ENCODE measurements at regions not wholly inside any gene's neighbourhood (a gene's known extent, or its start where the extent isn't known, plus 50 kb on each side); places are given as distances from the start of the nearest gene placed in this dataset.

DNA sequence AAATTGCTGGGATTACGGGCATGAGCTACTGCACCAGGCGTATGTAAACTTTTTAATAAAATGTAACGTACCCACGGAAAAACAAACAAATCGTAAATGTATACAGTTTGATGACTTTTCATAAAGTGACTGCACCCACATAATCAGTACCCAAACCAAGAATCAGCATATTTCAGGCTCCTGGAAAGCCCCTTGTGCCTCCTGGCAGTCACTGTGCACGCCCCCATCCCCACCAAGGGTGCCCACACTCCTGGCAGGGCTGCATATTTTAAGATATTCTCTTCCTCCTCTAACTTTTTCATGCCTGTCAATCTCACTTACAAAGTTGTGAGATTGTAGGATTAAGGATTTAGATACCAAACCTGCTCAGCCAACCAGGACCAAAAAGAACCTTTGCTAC is 305.5 kb downstream of the SHQ1 start:
- BruUV-seq (replicated peaks) = no TSS peak
- Histone ChIP-seq H3K9me3 (ENCODE audit: control insufficient read depth, insufficient read depth, low read depth, low read length) (no peaks in the 10 kb centered on the region), H3K4me1 (ENCODE audit: control insufficient read depth, insufficient read depth, low read length) (no peaks in the 10 kb centered on the region), H3K27me3 (ENCODE audit: control insufficient read depth, insufficient read depth, low read length) (no peaks in the 10 kb centered on the region), H3K36me3 (ENCODE audit: control insufficient read depth, insufficient read depth, low read length) (no peaks in the 10 kb centered on the region), H3K27ac (ENCODE audit: low read length) (no peak overlapping the region), H3K4me3 (ENCODE audit: low read depth in 2 of 2, low read length in 2 of 2) (no peak overlapping the region)
- intact Hi-C loops (cut with micrococcal nuclease; ENCODE audit: unreplicated experiment) = no loop called here
- DNase-seq (ENCODE audit: low read depth, low spot score) (no peak), ATAC-seq (no peak)
- ChIA-PET CTCF (no interaction called here), POLR2A (no interaction called here)
- in situ Hi-C loops (cut with HindIII; ENCODE audit: low pct_unique_long_range_greater_than_20kb, low sequenced_read_pairs) = no loop called here
- TF ChIP-seq, protein P1, sequence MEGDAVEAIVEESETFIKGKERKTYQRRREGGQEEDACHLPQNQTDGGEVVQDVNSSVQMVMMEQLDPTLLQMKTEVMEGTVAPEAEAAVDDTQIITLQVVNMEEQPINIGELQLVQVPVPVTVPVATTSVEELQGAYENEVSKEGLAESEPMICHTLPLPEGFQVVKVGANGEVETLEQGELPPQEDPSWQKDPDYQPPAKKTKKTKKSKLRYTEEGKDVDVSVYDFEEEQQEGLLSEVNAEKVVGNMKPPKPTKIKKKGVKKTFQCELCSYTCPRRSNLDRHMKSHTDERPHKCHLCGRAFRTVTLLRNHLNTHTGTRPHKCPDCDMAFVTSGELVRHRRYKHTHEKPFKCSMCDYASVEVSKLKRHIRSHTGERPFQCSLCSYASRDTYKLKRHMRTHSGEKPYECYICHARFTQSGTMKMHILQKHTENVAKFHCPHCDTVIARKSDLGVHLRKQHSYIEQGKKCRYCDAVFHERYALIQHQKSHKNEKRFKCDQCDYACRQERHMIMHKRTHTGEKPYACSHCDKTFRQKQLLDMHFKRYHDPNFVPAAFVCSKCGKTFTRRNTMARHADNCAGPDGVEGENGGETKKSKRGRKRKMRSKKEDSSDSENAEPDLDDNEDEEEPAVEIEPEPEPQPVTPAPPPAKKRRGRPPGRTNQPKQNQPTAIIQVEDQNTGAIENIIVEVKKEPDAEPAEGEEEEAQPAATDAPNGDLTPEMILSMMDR (IDR thresholded peaks at IDR 0.05) = no peak
- TF ChIP-seq, protein P2, sequence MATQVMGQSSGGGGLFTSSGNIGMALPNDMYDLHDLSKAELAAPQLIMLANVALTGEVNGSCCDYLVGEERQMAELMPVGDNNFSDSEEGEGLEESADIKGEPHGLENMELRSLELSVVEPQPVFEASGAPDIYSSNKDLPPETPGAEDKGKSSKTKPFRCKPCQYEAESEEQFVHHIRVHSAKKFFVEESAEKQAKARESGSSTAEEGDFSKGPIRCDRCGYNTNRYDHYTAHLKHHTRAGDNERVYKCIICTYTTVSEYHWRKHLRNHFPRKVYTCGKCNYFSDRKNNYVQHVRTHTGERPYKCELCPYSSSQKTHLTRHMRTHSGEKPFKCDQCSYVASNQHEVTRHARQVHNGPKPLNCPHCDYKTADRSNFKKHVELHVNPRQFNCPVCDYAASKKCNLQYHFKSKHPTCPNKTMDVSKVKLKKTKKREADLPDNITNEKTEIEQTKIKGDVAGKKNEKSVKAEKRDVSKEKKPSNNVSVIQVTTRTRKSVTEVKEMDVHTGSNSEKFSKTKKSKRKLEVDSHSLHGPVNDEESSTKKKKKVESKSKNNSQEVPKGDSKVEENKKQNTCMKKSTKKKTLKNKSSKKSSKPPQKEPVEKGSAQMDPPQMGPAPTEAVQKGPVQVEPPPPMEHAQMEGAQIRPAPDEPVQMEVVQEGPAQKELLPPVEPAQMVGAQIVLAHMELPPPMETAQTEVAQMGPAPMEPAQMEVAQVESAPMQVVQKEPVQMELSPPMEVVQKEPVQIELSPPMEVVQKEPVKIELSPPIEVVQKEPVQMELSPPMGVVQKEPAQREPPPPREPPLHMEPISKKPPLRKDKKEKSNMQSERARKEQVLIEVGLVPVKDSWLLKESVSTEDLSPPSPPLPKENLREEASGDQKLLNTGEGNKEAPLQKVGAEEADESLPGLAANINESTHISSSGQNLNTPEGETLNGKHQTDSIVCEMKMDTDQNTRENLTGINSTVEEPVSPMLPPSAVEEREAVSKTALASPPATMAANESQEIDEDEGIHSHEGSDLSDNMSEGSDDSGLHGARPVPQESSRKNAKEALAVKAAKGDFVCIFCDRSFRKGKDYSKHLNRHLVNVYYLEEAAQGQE (IDR thresholded peaks at IDR 0.05; ENCODE audit: insufficient read depth in 1 of 2, low read depth in 2 of 2, low read length in 1 of 2) = no peak
- TF ChIP-seq POLR2AphosphoS5 (IDR thresholded peaks at IDR 0.05; ENCODE audit: low read depth, low read length) (no peak), TCF7L2 (IDR thresholded peaks at IDR 0.05; ENCODE audit: low read depth, low read length) (no peak), SIN3A (IDR thresholded peaks at IDR 0.05; ENCODE audit: borderline replicate concordance, insufficient read depth, low read depth, low read length) (no peak)

DNA sequence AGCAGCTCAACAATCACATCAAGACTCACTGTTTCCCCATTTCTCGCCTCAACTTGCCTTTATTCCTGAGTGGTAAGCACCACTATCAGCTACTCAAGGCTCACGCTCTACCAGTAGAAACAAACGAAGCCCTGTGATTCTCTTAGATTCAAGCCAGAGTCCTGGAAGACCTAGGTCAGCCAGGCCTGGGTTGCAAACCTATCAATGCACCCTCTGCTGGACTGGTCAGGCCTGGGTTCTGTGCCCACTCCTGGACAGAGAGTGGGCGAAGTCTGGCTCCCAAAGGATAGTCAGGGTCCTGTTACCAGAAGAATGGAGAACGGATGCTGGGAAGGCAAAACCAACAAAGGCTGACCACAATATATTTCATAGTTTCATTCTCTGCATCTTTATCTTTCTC is 308.4 kb downstream of the SHQ1 start:
- no peak for DNase-seq (ENCODE audit: low read depth, low spot score)
- no peak overlapping the region for H3K4me3 ChIP-seq (ENCODE audit: low read depth in 2 of 2, low read length in 2 of 2)
- no peaks in the 10 kb centered on the region for H3K4me1 ChIP-seq (ENCODE audit: control insufficient read depth, insufficient read depth, low read length)
- ATAC-seq = no peak
- POLR2A ChIA-PET = no interaction called here
- no peak overlapping the region for H3K27ac ChIP-seq (ENCODE audit: low read length)
- no peak for TF ChIP-seq TCF7L2 (IDR thresholded peaks at IDR 0.05; ENCODE audit: low read depth, low read length)
- in situ Hi-C loops (cut with HindIII; ENCODE audit: low pct_unique_long_range_greater_than_20kb, low sequenced_read_pairs) (no loop called here), intact Hi-C loops (cut with micrococcal nuclease; ENCODE audit: unreplicated experiment) (no loop called here)
- CTCF ChIA-PET = no interaction called here
- BruUV-seq (replicated peaks) = no TSS peak
- no peaks in the 10 kb centered on the region for H3K27me3 ChIP-seq (ENCODE audit: control insufficient read depth, insufficient read depth, low read length)
- no peaks in the 10 kb centered on the region for H3K9me3 ChIP-seq (ENCODE audit: control insufficient read depth, insufficient read depth, low read depth, low read length)
- no peaks in the 10 kb centered on the region for H3K36me3 ChIP-seq (ENCODE audit: control insufficient read depth, insufficient read depth, low read length)

DNA sequence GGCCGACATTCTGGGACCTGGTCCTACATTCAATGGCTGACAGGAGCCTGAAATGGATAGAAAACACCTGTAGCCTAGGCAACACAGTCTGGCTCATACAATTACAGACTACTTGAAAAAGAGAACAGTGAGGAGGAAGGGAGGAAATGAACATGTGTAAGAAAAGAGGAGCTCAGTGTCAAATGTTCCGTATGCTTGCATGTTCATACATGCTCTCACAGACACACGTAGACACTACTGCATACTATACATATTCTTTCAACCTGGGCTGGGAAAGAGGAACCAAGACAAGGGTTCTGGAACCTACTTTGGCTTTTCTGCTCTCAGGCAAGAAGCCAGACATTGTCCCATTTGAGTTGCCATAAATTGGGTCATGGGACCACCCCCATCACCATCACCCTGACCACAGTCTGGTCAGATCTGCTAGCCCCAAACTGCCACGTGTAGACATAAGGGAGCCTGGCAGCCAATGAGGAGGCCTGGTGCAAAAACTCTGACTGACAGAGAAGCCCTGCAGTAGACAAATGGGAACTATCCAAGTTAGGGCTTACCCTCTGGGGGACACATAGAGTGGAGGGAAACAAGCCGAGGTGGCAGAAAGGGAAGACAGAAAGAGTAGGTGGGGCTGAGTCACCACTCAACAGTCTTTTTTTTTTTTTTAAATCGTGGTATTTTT is 310.0 kb downstream of the SHQ1 start:
- no TSS peak for BruUV-seq (replicated peaks)
- H3K9me3 ChIP-seq (ENCODE audit: control insufficient read depth, insufficient read depth, low read depth, low read length) = no peaks in the 10 kb centered on the region
- intact Hi-C loops (cut with micrococcal nuclease; ENCODE audit: unreplicated experiment) = no loop called here
- POLR2A ChIA-PET = no interaction called here
- TF ChIP-seq, protein P1 (IDR thresholded peaks at IDR 0.05) = no peak
- no peak for TF ChIP-seq TCF7L2 (IDR thresholded peaks at IDR 0.05; ENCODE audit: low read depth, low read length)
- TF ChIP-seq, protein P2 (IDR thresholded peaks at IDR 0.05; ENCODE audit: insufficient read depth in 1 of 2, low read depth in 2 of 2, low read length in 1 of 2) = no peak
- no peaks in the 10 kb centered on the region; the same call in 1 of the 2 replicates for H3K27me3 ChIP-seq (ENCODE audit: control insufficient read depth, insufficient read depth, low read length)
- ATAC-seq = no peak
- CTCF ChIA-PET = no interaction called here
- in situ Hi-C loops (cut with HindIII; ENCODE audit: low pct_unique_long_range_greater_than_20kb, low sequenced_read_pairs) = no loop called here
- H3K36me3 ChIP-seq (ENCODE audit: control insufficient read depth, insufficient read depth, low read length) = no peaks in the 10 kb centered on the region
- no peak overlapping the region for H3K27ac ChIP-seq (ENCODE audit: low read length)
- H3K4me3 ChIP-seq (ENCODE audit: low read depth in 2 of 2, low read length in 2 of 2) = no peak overlapping the region
- H3K4me1 ChIP-seq (ENCODE audit: control insufficient read depth, insufficient read depth, low read length) = no peaks in the 10 kb centered on the region
- no peak for DNase-seq (ENCODE audit: low read depth, low spot score)
